ENCODE measurements at regions not wholly inside any gene's neighbourhood (a gene's known extent, or its start where the extent isn't known, plus 50 kb on each side); places are given as distances from the start of the nearest gene placed in this dataset.

DNA sequence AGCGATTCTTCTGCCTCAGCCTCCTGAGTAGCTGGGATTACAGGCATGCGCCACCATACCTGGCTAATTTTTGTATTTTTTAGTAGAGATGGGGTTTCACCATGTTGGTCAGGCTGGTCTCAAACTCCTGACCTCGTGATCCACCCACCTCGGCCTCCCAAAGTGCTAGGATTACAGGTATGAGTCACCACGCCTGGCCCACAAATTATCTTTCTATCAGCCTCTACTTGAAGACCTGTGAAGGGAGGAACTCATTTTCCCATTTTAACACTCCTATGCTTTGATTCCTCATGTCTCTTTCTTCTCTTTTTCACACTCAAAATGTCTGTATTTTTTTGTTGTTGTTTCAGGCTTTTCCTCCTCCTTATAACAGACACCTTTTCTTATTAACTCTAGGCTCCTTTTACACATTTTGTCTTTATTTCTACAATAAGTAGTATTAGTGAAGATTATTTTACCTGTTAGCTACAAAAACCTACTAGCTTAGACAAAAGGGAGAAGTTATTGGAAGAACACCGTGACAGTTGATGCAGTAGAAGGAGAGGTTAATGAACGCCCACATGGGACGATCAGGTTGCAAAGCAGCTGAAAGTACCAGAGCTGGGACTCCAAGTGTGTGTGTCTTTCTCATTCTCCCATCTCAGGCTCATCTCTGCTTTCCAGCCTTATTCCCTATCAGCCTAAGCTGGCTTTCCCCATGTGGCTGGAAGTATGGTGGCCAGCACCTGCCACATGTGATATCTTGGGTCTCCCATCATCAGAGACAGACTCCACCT lies 97.6 kb upstream of the AGAP1 start:
- TF ChIP-seq, protein P1, sequence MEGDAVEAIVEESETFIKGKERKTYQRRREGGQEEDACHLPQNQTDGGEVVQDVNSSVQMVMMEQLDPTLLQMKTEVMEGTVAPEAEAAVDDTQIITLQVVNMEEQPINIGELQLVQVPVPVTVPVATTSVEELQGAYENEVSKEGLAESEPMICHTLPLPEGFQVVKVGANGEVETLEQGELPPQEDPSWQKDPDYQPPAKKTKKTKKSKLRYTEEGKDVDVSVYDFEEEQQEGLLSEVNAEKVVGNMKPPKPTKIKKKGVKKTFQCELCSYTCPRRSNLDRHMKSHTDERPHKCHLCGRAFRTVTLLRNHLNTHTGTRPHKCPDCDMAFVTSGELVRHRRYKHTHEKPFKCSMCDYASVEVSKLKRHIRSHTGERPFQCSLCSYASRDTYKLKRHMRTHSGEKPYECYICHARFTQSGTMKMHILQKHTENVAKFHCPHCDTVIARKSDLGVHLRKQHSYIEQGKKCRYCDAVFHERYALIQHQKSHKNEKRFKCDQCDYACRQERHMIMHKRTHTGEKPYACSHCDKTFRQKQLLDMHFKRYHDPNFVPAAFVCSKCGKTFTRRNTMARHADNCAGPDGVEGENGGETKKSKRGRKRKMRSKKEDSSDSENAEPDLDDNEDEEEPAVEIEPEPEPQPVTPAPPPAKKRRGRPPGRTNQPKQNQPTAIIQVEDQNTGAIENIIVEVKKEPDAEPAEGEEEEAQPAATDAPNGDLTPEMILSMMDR (IDR thresholded peaks at IDR 0.05; ENCODE audit: low read depth, low read length, missing control alignments), result no peak
- no peak for DNase-seq (ENCODE audit: extremely low read depth, low read depth)
- H3K4me3 ChIP-seq (replicated peaks; ENCODE audit: low read depth, low read length), result no peak overlapping the region

DNA sequence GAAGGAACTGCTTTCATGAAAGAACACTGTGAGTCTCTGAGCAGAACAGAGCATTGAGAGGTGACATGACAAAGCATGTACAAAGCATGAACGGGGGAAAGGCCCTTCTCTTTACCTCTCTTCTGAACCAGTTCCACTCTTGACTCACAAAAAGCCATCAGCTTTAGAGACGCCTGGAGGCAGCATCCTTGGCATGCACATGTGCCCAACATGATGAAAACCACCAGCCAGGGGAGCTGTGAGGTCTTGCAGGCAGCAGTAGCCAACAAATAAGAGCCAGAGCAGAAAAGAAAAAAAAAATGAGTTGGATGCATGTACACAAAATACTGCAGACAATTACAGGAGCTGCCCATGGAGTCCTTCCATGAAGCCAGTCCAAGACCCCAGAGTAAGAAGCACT lies 95.5 kb upstream of the AGAP1 start:
- no peak overlapping the region for H3K4me3 ChIP-seq (replicated peaks; ENCODE audit: low read depth, low read length)
- no peak for DNase-seq (ENCODE audit: extremely low read depth, low read depth)
- TF ChIP-seq, protein P1 (IDR thresholded peaks at IDR 0.05; ENCODE audit: low read depth, low read length, missing control alignments), result no peak

DNA sequence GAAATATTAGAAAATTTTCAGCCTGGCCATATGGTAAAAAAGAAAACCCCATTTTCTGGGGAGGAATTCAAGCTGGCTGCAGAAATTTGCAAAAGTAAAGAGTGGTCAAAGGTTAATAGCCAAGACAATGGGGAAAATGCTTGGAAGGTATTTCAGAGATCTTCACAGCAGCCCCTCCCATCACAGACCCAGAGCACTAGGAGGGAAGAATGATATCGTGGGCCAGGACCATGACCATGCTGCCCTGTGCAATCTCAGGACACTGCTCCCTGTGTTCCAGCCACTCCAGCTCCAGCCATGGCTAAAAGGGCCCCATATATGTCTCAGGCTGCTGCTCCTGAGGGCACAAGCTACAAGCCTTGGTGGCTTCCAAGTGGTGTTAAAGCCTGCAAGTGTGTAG lies 93.9 kb upstream of the AGAP1 start:
- no peak for DNase-seq (ENCODE audit: extremely low read depth, low read depth)

DNA sequence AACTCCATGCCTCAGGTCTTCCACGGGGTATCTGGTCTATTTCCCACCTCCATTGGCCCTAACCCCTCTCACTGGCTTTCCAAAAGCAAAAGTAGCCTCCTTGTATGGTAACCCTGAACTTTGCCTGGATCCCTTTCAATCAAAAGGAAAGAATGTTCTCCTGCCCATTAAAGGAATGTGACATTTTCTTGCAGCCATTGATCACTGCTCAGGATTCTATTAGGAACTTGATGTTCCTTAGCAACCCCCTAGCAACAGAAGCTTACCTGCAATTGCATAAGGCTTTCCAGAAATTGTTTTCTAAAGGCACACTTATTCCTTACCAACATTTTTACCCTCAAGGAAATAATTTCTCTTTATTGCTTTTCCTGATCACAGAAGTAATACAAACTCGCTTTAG lies 91.4 kb upstream of the AGAP1 start:
- DNase-seq (ENCODE audit: extremely low read depth, low read depth), result no peak
- no peak overlapping the region for H3K4me3 ChIP-seq (replicated peaks; ENCODE audit: low read depth, low read length)
- TF ChIP-seq, protein P1 (IDR thresholded peaks at IDR 0.05; ENCODE audit: low read depth, low read length, missing control alignments), result no peak

More for the DNA sequence above, 93.9 kb upstream of the AGAP1 start:
- H3K4me3 ChIP-seq (replicated peaks; ENCODE audit: low read depth, low read length), result no peak overlapping the region
- TF ChIP-seq, protein P1 (IDR thresholded peaks at IDR 0.05; ENCODE audit: low read depth, low read length, missing control alignments), result no peak

DNA sequence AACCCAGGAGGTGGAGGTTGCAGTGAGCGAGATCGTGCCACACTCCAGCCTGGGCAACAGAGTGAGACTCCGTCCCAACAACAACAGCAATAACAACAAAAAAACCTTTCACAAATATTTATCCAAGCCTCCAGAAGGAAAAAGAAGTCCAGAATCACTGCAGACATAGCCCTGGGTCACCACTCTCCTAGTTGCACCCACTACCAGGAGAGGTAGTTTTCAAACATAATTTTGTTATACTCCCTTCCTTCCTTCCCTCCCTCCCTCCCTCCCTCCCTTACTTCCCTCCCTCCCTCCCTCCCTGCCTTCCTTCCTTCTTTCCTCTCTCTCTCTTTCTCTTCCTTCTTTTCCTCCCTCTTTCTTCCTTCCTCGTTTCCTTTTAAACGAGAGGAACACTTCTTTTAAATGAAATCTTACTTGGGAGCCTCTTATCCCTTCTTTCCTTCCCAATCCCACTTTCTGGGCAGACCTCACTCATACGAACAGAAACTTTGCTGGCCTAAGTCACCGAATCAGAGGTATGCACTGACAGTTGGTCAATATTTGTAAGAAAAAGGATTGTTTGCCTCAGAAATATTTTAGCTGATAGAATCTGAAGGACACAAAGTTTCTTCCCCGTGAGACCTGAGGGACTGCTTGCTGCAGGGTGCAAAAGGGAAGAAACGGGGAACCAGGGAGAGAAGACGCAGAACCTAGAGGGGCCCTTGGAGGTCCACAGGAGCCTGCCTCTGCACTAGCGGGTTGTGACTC lies 88.1 kb upstream of the AGAP1 start:
- DNase-seq (ENCODE audit: extremely low read depth, low read depth), result no peak
- H3K4me3 ChIP-seq (replicated peaks; ENCODE audit: low read depth, low read length), result no peak overlapping the region
- TF ChIP-seq, protein P1 (IDR thresholded peaks at IDR 0.05; ENCODE audit: low read depth, low read length, missing control alignments), result no peak

DNA sequence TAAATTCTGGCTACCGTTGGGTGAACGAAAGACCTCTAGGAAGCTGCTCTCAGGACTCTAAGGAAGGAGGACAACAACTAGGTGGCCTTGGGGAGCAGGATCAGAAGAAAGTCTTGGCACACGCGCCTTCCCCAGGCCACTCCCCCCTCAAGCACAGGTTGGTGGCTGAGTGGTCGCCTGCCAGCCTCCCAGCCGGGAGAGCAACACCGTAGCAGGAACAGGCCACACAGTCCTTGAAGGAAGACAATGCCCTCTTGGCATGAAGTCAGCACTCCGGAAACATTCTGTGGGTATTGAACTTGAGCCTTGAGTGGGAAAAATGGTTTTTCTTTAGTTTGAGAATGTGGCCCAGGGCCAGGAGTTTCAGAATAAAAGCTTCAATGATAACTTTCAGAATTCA lies 87.4 kb upstream of the AGAP1 start:
- H3K4me3 ChIP-seq (replicated peaks; ENCODE audit: low read depth, low read length), result no peak overlapping the region
- no peak for DNase-seq (ENCODE audit: extremely low read depth, low read depth)
- TF ChIP-seq, protein P1 (IDR thresholded peaks at IDR 0.05; ENCODE audit: low read depth, low read length, missing control alignments), result no peak

All from HFF-Myc (cell line).